Left kidney (tissue), 1 donor: ENCODE measurements at regions not wholly inside any gene's neighbourhood (a gene's known extent, or its start where the extent isn't known, plus 50 kb on each side); places are given as distances from the start of the nearest gene placed in this dataset.
"Not testable (repeated sequence)": the region's sequence is repeated elsewhere in the genome, so short reads cannot be mapped to it uniquely, and the experiment has no call there.

Experiments used
- DNase-seq: peaks from one replicate; pipeline ENCODE4 v3.0.0-alpha.2; 2013

DNA sequence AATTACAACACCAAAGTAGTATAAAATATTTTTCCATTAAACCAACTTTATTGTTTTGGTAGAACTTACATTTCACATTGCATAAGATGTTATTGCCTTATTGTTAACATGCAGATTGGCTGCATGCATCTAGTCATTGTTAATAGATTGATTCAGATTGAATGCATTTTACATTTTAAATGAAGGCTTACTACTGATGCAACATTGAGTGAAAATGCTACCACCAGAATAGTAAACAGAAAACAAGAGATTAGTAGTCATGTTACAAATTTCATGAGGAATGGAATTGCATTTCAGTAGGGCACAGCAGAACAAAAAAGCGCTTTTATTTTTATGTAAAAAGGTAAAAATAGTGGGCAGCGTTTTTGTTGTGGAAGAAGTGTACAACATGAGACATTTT is 298.3 kb downstream of the ARL4A start:
- no peak for DNase-seq

DNA sequence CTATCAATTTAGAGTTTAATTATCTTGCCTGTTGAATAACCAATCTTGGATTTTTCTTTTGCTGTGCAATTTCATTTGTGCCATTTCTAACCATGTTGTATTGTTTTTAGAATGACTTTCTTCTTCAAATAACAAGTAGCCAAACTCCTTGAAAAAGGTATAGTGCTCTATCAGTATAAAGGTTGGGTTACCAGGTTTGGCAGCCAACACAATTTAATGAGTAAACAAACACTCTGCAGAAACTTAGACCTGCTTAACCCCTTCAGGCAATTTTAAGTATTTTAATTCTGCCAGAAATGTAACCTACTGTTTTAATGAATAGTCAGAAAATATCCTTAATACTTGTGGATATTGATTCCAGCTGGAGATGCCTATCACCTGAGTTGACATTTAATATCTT is 299.8 kb downstream of the ARL4A start:
- no peak for DNase-seq

DNA sequence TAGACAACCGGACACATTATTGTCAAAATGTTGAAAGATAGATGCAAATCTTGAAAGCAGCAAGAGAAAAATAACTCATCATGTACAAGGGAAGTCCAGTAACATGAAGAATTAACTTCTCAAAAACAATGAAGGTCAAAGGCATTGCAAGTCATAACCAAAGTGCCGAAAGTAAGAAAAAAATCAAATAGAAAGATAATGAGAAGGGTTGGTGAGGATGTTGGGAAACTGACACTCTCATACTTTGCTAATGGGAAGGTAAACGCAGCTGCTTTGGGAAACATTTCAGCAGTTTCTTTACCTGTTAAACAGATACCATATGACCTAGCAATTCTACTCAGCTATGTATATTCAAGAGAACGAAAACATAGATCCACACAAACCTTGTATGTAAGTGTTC is 303.0 kb downstream of the ARL4A start:
- no peak for DNase-seq

DNA sequence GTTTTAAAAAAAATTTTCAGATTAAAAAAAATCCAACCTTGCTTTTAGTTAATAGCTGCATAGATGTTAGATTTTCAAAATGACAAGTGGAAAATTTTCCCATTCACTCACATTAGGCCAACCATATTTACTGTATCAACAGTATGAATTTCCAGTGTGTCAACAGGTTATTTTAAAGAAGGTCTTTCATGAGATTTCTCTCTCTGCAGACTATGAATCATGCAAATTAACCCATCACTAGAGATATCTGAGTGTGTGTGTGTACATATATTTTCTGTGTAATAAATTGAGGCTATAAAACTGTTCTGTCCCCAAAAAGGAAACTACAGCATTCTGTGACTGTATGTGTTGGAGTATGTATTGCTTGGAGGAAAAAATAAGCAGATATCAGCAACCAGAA is 305.6 kb downstream of the ARL4A start:
- peak; percentile 19 for DNase-seq

DNA sequence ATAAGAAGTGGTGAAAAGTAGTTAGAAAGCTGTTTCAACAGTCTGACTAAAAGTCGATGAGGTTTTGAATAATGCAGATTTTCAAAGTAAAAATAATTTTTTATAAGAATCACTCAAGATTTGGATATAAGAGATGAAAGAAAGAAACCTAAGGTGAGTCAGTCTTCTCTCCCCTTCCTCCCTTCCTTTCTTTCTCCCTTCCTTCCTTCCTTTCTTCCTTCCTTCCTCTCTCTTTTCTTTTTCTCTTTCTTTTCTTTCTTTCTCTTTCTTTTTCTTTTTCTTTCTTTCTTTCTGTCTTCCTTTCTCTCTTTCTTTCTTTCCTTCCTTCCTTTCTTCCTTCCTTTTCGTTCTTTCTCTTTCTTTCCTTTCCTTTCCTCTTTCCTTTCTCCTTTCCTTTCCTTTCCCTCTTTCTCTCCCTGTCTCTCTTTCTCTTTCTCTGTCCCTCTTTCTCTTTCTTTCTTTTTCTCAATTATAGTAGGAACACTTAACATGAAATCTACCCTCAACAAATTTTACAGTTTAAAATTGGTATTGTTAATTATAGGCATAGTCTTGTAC is 308.6 kb downstream of the ARL4A start:
- no peak for DNase-seq

DNA sequence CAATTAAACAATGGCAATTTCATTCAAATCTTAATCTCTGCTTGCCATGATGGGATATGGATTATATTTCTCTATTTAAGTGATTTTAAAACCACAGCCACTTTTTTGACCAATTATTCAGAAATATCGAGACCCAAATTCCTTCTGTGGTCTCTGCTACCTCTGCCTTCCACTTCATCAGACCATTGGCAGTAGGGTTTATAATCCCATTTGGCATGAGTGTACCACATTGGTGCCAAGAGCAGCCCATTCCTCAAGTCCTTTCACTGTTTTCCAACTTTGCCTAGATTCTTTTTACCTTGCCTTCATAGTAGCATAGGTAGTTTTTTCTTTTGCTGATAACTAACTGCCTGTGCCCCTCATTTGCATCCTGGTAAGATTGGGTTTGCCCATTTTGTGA is 319.9 kb downstream of the ARL4A start:
- no peak for DNase-seq

DNA sequence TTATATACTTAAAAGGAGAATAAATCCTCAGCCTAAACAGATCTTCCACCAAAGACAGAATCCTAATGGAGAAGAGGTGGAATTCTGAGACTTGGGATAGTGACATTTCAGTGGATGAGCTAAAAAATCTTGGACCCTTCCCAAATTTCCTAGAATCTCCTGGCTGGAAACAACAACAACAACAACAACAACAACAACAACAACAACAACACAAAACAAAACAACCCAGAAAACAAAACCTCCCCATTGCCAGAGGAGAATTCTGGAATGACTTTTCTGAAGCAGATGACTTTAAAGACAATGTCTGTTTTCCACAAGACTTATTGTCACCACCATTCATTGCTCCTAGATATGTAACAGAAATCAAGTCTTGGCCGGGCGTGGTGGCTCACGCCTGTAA is 322.1 kb downstream of the ARL4A start:
- no peak for DNase-seq

DNA sequence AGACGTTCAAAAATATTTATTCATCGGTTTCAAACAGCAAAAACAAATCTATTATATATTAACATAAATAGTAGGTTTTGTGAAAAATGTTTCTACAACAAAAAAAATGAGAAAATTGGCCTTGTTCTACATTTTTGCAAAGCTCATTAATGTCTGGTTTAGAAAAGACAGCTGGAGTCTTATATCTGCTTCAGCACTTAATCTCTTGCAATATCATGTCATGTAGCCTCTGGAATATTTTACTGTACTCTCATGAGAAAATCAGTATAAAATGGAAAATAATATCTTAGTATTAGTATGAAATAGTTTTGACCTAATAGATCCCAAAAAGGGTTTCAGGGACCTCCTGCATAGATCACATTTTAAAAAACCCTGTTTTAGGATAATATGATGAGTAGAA is 326.6 kb downstream of the ARL4A start:
- no peak for DNase-seq

DNA sequence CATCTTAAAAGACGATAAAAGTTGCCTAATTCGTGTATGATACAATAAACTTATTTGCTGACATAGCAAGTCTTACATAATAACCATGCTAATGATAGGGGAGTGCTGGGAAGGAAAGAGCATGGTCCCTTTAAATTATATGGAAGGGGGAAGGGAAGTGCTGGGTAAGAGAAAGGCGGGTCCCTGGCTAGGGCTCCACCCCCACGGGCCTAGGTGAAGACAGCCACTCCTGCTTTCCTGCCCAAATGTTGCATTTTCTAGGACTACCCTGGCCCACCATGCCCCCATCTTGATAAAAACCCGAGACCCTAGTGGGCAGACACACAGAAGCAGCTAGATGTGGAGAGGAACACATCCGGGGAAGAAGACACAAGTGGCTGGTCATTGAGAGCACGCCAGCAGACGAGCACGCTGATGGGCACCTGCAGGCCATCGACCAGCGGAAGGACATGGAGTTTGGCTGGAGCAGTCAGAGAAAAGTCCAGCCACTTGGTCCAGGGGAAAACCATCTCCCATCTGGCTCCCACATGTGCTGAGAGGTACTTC is 328.7 kb downstream of the ARL4A start:
- DNase-seq: no peak

DNA sequence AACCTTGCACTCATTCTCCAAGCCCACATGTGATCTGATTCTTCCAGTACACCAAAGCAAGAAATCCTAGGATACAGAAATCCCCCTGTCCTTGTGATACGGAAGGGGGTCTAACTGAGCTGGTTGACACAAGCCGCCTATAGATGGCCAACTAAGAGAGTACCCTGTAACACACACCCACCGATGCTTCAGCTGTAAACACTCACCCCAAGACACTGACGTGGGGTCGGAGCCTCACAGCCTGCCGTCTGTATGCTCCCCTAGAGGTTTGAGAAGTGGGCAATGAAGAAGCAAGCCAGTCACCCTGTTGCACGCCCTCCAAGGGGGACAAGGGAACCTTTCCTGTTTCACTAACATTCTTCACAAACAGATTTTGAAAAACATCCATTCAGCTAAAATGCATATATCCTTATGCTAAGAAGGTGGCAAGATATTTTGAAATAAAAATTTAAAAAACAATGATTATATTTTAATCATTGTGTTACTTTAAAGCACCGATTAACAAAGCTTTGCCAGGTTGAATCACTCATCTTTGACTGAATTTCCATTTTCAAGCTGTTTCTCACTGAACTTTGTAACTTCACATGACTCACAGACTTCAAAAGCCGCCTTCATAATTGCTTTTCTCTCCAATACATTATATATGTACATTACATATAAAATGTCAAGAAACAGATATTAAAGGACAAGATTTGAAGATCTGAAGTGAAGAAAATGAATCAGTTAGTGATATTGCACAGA is 329.3 kb downstream of the ARL4A start:
- DNase-seq: no peak

DNA sequence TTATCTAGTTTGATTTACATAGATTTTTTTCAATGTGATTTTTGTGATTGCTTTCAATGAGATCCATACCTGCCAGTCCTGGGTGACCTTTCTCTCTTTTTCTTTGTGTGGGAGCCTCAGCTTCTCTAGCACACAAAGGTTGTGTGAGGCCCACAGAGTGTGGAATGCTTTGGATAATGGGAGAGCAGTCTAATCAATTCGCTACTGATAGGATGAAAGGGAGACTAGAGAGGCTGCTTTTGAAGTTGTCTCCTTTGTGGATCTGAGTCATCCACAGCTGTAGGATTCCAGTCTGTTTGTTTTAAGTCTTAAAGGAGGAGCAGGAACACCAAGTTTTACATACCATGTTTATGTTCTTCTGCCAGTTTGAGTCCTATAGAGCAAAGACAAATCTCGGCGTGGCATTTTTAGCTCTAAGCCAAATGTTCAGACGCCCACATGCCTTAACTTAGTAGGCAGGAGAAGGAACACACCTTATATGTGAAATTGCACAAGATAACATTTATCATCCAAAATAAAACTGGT is 330.0 kb downstream of the ARL4A start:
- no peak for DNase-seq

DNA sequence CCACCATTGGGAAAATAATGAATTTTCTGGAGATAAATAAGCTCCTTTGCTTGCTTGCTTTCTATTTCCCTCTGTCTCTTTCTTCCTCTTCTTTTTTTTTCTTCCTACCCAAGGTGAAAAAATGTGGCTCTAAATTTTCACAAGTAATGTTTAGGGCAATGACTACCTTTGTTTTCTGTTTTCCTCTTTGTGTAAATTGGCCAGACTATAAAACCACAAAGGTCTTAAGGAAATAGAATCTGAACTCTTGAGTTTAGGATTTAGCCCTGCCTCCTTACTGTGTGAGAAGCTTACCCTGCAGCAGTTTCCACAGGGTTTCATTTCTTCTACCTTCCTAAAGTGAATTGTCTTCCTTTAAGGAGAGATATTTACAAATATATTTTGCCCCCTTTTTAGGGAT is 330.4 kb downstream of the ARL4A start:
- DNase-seq: no peak

DNA sequence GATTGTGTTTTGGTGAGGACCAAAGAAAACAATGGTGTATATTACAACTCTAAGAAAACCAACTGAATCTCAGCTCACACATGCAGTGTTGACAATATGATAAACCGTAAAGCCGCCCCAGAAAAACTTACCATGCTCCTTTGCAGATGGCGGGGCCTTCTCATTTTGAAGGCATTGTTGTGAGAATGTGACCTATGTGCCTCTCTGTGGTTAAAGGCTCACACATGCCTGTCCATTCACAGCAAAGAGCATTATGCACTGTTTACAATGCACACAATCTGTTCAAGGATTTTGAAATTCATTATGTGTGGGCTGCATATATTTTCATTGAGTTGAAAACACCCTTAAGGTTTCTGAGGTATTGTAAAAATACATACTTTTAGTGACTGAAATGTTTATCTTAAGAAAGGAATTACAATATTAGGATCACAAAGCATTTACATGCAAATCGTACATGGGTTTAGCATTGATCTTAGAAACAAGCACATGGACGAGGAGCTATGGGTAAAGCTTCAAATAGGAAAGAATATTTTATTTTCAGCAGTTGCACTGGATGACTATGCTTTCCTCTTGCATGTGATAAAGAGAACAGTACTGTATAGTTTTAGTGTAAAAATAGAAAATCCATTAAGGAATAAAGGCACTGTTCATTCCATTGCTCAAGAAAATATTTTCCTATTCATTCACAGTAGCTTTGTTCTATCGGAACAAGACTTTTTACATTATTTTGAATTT is 334.3 kb downstream of the ARL4A start:
- DNase-seq: no peak

DNA sequence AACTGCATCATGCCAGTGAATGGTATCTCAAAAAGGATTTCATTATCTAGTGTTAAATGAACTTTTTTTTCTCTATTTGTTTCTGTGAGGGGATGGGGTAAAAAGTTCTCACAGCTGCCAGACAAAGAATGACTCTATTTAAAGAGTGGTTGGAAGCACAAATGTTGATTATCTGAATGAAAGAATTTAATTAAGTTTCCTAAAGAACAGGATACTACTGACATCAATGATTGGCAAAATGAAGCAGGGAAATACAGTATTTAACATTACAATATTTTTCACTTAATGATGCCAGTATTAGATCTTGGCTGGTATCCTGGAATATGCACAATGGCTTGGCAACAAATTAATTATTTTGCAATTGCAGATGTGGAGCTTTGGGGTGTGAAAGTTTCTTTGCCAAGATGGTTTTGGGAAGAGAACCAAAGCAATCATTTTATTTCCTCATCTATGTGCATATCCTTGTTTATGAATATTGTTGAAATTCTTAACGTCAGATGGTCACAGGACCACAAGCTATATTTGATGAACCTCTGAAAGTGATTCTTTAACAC is 336.8 kb downstream of the ARL4A start:
- DNase-seq: no peak

DNA sequence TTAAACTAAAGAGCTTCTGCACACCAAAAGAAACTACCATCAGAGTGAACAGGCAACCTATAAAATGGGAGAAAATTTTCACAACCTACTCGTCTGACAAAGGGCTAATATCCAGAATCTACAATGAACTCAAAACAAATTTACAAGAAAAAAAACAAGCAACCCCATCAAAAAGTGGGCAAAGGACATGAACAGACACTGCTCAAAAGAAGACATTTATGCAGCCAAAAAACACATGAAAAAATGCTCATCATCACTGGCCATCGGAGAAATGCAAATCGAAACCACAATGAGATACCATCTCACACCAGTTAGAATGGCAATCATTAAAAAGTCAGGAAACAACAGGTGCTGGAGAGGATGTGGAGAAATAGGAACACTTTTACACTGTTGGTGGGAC is 337.6 kb downstream of the ARL4A start:
- not testable (repeated sequence) for DNase-seq

DNA sequence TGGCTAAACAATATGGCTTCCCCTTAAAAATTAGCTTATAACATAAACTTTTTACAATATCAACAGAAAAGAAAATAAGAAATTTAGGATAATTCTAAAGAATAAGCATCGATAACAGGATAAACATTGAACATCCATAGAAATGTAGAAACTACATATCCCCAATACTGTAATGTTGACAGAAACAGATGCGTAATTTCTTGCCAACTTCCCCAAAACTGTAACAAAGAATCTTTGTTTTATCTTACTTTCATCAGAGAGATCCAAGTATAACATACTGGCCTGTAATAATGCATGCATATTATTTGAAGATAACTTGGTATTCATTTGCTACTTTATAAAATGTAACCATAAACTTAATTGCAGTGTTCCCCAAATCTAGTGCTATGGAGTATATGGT is 339.9 kb downstream of the ARL4A start:
- DNase-seq: no peak

DNA sequence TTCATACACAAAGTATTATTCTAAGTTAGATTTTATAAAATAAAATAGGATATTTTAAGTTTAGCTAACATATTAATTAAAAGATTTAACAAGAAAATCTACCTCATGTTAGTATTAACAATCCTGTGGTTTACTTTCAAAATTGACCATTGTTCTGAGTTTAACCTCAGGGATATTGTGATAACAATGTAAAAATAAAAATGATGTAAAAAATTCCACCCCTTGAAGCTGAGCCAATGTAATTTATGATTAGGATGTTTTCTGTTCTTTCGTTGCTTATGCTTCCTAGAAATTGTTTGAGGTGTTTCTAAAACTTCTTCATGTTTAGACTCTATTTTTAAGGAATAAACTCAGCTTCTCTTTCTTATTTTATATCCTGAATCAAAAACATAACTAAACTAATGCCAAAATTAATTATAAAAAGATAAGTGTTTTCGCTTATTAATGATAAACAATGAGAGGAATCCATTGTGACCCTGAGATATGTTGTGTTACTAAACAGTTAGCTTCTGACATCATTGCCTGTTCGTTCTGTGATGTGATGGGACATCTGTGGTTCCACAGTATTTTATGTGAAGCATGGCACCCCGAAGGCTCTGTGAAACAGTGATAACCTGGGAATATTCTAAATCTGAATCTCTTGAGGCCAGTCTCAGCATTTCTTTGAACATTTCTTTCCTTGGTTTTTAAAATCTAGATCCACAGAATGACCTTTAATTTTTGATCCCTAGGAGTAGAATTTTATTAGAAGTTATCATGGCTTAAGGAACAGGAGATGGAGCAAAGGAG is 340.8 kb downstream of the ARL4A start:
- DNase-seq: no peak

DNA sequence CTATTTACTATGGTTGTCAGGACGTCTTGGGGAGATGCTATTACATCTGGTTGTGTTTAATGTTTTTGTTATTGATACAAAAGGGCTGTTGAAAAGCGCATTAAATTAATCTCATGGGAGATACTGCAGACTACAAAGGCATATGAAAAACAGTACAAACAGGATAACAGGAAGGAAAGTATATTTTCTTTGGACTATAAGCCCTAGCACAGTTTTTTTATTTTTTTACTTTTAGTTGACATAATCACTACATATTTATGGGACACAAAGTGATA is 341.3 kb downstream of the ARL4A start:
- no peak for DNase-seq

DNA sequence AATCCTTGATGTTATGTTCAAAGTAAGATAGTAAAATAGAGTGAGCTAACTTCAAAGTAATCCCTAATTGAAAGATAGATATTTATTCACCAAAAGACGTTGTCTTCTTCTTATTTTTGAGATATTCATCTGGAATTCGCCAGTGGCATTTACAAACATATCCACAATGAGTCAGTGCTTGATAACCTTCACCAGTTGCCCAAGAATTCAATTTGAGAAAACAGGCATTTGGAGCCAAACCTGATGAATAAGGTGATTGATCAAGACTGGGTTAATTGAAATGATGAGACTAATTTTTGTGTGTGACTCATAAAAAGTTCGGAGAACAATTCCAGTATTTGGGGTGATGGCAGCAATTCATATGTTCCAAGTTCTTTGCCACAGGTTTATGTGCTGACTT is 344.0 kb downstream of the ARL4A start:
- DNase-seq: no peak

DNA sequence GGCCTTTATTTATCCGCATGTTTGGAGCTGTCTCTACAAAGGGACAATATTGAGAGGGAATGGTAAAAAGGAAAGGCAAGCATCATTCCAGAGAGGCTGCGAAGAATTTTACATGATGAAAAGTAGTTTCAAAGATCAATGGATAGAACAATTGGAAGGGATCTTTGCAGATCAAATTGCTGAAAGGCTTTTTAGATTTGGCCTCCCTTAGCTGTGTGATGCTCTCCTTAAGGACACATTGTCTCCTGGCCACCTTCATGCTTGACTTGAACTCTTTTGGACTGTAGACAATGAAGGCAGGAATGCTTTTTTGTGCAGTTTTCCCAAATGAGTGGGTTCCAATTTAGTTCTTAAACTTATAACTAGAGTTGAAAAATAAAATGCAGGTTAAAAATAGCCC is 344.7 kb downstream of the ARL4A start:
- no peak for DNase-seq

DNA sequence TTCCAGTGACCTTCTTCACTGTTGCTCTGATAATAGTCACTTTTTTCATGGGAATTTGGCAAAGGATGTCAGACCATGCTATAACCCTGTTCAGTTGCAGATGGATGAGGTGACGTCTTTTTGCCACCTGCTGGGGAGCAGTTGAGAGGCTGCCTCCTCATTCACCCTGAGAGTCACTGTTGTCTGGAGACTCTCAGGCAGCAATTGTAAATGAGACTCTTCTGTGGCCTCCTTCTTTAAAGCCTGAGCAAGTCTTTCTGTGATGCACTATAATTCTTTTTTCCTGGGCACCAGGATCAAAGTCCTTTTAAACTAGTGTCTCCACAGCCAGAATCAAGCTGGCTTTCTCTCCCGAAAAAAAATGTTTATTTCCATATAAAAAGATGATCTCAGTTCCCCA is 345.1 kb downstream of the ARL4A start:
- DNase-seq: no peak

DNA sequence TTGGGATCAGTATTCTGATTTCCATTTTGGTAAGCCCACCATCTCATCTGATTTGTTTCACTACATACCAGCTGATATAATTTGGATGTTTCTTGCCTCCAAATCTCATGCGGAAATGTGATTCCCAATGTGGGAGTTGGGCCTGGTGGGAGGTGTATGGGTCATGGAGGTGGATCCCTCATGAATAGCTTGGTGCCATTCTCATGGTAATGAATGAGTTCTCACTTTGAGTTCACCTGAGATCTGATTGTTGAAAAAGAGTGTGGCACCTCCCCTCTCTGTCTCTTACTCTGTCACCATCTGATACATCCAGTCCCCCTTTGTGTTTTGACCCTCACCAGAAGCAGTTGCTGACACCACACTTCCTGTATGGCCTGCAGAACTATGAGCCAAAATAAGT is 347.3 kb downstream of the ARL4A start:
- no peak for DNase-seq
